Ishikawa (cell line): ENCODE measurements at regions not wholly inside any gene's neighbourhood (a gene's known extent, or its start where the extent isn't known, plus 50 kb on each side); places are given as distances from the start of the nearest gene placed in this dataset.

Source experiments
- CEBPB ChIP-seq: IDR thresholded peaks from 2 replicates; pipeline ENCODE4 v1.6.1; 2012
- CREB1 ChIP-seq: IDR thresholded peaks from 2 replicates; pipeline ENCODE4 v1.6.1; 2012; ENCODE audit warnings: low read depth
- EP300 ChIP-seq: IDR thresholded peaks from 2 replicates; pipeline ENCODE4 v1.6.1; 2012; ENCODE audit warnings: borderline replicate concordance
- MAX ChIP-seq: IDR thresholded peaks from 2 replicates; pipeline ENCODE4 v1.6.1; 2012
- NFIC ChIP-seq: IDR thresholded peaks from 2 replicates; pipeline ENCODE4 v1.6.1; 2012
- RAD21 ChIP-seq: IDR thresholded peaks from 2 replicates; pipeline ENCODE4 v1.6.1; 2012; ENCODE audit warnings: low read depth
- REST ChIP-seq: IDR thresholded peaks from 2 replicates; pipeline ENCODE4 v1.6.1; 2012; ENCODE audit warnings: low read depth, mild to moderate bottlenecking
- TAF1 ChIP-seq: IDR thresholded peaks from 2 replicates; pipeline ENCODE4 v1.6.1; 2012; ENCODE audit warnings: low read depth, mild to moderate bottlenecking
- TCF12 ChIP-seq: IDR thresholded peaks from 2 replicates; pipeline ENCODE4 v1.6.1; 2012; ENCODE audit warnings: low read depth
- YY1 ChIP-seq: IDR thresholded peaks from 2 replicates; pipeline ENCODE4 v1.6.1; 2012; ENCODE audit warnings: low read depth

- TF ChIP-seq REST (no peak), EP300 (no peak), TAF1 (no peak), NFIC (no peak), CREB1 (no peak), MAX (no peak), YY1 (no peak), RAD21 (no peak), CEBPB (no peak), TCF12 (no peak)
Measured at GRCh38 chr5:24999732-25000131, 355.0 kb upstream of the CDH10 start.
